GM18867 (cell line): ENCODE measurements at regions not wholly inside any gene's neighbourhood (a gene's known extent, or its start where the extent isn't known, plus 50 kb on each side); places are given as distances from the start of the nearest gene placed in this dataset.
"Not testable (repeated sequence)": the region's sequence is repeated elsewhere in the genome, so short reads cannot be mapped to it uniquely, and the experiment has no call there.

Source experiments
- ATAC-seq: cut with Tn5 transposase; IDR thresholded peaks from one replicate; pipeline ENCODE4 v1.9.1; 2021; ENCODE audit warnings: mild to moderate bottlenecking, moderate library complexity; ENCODE audit not compliant: unreplicated experiment

DNA sequence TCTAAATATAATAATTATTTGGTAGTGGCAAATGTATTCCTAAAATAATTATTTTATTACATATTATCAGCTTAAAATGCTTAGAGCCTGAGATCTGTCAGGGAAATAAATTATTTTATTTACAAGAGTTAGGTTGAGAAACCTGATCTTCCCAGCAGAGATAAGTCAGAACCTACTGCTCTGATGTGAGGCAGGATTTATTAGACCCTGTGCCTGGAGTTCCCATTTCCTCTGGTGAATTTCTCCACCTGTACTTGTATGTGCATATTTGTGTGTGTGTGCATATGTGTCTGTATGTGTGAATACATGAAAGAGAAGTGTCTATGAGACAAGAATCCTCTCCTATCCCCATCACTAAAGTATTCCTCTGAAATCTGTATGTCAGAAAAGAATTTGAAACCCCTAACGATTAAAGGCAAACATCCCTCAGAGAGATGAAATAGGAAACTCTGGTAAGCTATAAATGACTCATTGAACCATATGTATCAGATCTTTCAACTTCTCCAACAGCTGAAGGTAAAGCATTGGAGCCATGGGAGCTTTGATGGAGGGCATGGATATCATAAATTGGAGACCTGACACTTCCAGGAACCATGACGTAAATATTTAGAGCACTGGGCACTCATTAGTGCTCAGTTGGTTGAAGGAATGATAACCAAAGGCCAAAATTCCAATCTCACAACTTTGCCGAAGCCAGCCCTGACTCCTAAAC lies 190.9 kb downstream of the XPNPEP1 start:
- ATAC-seq: no peak

DNA sequence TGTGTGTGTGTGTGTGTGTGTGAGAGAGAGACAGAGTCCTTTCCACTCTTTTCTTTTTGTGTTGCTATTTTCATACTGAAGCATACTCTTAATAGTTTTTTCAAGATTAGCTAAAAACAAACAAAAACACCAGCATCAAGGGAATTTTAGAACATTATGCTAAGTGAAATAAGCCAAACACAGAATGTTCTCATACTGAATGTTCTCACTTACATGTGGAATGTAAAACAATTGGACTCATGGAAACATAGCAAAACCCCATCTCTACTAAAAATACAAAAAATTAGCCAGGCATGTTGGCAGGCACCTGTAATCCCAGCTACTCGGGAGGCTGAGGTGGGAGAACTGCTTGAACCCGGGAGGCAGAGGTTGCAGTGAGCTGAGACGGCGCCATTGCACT lies 193.4 kb downstream of the XPNPEP1 start:
- ATAC-seq: not testable (repeated sequence)

DNA sequence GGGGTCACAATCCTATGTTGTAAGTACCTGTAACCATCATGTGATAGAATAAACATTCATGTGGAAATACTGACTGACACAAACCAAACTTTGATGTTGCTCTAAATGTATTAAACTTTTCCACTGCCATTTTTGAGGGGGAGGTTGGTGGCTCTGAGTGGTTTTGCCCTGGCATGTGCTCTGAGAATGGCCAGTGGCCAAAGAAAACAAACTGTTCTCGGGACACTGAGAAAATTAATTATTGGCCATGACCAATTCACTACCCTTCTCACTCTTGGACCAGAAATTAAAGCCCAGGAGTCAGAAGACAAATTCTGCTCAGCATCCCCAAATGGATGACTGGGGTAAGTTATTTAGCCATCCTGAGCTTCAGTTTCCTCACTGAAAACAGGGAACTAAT lies 195.9 kb downstream of the XPNPEP1 start:
- ATAC-seq: no peak

DNA sequence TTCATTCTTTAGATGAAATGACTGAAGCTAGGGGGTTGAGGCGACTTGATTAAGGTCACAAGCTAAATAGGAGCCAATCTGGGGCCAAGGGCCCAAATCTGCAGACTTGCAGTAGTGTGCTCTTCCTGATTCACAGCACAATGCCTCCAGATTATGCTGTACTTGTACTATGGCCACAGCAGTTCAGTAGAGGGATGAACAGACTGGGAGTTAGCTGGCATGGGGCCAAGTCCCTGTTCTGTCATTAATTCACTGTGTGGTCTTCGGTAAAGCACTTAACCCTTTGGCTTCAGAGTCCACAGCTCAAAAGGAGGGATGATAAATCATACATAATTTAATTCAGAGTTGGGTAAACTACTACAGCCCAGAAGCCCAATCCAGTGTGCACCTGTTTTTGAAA lies 196.8 kb downstream of the XPNPEP1 start:
- ATAC-seq: no peak

DNA sequence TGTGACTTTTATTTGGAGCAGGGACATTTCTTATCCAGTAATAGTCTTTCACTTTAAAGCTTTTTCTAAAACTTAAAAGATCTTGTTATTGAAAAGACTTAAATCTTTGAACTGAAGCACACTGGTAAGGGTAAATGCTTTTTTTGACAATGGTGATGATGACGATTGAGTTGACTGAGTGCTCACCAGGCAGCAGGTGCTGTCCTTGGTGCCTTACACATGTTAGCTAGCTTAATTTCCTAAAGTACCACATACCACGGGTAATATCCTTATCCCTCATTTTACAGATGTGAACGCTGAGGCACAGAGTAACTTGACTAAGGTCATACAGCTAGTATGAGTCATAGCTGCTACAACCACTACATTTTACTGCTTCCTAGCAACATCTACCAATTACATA lies 200.0 kb downstream of the XPNPEP1 start:
- no peak for ATAC-seq

DNA sequence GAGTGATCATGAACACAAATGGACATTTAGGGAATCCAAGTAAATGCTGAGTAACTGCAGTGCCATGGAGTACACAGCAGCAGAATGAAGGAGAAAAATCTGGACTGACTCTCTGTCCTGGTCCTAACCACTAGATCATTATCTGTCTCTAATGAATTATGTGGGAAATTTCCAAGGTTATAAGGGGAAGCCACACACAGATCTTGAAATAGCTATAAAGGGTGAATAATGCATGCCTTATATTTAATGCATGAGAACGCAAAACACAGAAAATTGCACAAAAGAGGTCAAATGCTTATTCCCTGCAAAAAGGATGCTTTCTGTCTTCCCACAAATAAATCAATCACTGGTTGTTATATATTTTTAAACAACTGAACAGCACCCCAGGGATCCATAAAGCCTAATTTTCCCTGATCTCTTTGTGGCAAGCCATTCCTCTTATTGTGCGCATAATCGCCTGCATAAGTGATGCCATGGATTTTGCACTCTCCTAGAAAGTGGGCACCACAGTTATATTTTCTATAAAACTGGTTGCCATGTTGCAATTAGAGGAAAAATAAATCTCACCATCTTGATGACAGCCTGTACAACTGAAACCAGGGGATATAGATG lies 201.8 kb downstream of the XPNPEP1 start:
- ATAC-seq: no peak

DNA sequence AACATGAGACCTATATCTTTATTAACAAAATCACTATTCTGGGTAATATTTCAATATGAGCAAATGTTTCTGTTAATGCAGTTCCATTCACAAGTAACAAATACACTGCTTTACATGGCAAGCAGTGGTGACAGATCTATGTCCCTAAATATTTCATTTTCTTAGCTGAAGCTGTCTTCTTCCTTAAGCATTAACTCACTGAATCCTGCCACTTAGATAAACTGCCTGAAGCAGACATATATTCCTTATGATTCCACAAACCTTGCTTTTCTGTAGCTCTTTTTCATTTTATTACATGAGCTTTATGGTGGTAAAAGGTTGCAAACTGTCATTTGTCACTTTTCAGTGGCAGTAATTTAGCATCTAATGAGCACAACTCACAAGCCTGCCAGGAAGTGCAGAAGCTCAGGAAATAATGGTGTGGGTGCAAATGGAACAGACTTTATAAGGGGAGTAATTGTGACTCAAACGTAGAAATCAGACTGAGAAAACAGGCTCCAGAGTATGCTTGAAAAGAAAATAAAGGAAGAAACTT lies 217.2 kb downstream of the XPNPEP1 start:
- no peak for ATAC-seq

DNA sequence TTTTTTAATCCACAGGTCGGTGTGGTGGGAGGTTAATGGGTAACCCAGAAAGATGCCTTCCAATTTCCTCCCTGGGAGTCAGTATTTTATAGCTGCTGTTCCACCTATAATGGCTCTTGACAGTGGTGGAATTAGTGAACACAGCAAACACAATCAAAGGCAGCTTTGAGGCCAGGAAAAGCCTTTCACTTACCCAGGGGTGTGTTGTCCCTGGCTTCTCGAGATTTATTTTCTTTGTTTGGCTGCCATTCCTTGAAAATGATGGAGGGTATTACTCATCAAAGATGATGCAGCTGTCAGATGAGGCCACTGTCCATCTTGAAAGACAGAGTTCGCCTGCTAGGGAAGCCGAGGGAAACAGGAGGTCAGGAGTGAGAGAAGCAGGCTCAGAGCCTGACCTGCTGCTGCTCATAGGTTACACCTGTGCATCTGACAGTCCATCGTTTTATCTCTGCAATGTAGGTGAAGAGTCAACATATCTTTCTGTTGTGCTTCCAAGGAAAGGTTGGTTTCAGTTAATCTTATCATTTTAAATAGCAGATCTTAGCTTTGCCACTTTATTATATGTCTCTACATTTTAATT lies 221.6 kb downstream of the XPNPEP1 start:
- ATAC-seq: no peak

DNA sequence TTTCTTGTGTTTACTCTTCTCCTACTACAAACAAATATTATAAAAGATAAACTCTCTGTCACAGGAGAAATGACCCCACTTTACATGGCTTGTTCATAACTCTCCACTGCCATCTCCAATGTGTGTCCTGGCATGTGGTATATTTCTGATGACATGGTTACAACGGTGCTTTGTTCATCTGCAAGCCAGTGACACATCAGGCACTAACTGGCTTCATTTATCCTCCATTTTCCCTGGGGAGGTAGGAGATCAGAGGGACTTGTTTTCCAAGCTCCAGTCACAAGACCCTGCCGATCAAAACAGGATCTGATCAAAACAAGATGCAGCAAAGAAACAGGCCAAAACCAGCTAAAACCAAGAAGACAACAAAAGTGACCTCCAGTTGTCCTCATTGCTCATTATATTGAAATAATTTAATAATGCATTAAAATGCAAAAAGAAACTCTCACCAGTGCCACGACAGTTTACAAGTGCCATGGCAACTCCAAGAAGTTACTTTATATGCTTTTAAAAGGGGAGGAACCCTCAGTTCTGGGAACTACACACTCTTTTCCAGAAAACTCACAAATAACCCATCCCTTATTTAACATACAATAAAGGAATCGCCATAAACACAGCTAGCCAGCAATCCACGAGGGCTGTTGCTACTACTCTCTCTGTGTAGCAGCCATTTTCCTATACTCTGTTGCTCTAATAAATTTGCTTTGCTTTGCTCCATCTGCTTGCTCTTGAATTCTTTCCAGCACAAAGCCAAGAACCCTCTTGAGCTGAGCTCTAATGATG lies 224.2 kb downstream of the XPNPEP1 start:
- no peak for ATAC-seq

DNA sequence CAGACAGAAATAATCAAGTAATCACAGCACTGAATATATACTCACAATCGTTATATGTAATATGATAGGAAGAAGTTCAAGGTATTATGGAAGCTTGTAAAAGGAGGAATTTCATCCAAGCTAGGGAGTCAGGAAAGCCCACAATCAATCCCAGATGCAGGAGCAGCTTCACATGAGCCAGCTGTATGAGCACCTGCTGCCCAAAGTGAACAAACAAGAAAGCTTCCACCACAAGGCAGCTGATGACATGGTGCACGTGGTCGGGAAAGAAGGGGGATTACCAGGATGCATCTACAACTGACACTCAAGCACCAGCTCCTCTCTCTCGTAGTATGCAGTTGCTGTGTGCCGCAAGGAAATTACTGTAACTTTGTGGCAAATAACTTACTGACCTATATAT lies 225.2 kb downstream of the XPNPEP1 start:
- ATAC-seq: no peak

DNA sequence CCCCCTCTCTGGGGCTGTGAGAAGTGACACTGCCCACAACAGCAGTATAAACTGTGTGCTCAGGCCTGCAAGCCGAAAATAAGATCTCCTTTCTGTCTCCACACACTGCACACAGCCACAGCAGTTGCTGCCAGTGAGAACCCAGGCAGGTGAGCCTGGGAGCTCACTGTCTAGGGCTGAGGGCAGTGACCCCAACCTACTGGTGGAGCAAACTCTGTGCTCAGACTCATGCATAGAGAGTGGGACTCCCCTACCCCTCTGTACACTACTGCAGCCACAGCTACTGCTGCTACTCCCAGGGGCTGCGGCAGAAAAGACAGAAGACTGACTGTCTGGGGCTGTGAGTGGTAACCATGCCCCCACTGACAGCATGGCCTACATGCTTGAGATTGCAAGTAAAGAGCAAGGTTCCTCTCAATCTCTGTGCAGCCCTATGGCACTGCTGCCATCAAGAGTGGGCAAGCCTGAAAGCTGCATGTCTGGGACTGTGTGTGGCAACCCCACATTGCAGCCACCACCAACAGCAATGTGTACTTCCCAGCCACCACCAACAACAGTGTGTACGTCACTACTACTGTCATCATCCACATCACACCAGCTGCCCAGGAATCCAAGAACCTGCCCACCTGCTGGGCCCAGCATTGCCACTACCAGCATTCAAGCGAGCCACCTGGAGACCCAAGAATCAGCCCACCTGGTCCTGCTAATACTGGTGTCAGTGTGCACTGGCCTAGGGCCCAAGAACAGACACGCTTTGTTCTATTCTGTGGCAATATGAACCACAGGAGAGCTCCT lies 226.1 kb downstream of the XPNPEP1 start:
- no peak for ATAC-seq

DNA sequence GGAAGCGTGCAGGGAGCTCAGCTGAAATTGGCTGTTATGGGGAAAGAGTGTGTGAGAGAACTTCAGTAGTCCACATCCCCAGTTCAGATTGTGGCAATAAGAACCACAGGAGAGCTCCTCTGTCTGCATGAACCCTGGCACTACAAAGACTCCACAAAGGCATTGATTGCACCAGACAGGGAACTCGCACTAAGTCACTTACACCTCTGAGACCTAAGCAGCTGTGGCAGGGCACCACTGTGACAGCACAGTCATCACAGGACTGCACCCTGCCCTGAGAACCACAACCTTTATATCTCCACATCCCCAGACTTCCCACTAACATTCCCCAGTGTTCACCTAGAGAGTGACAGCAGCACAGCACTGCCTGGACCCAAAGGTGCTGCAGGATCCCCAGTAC lies 226.8 kb downstream of the XPNPEP1 start:
- no peak for ATAC-seq

DNA sequence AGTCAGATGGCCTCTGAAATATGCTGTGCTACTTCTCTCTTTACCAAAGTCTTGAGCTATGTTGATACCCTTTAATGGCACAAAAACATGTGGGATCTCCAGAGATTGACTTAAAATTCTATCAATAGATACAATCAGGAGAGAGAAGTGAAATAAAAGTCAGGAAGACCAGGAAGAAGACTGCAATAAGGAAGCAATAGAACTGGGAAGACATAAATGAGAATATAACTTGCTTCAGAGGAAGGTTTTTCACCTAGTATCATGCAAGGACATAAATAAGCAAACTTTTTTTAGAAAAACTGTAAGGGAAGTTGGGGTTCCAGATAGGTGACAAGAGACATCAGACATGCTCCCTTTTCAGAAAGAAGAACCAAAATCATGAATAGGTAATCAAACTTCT lies 227.3 kb downstream of the XPNPEP1 start:
- ATAC-seq: no peak

DNA sequence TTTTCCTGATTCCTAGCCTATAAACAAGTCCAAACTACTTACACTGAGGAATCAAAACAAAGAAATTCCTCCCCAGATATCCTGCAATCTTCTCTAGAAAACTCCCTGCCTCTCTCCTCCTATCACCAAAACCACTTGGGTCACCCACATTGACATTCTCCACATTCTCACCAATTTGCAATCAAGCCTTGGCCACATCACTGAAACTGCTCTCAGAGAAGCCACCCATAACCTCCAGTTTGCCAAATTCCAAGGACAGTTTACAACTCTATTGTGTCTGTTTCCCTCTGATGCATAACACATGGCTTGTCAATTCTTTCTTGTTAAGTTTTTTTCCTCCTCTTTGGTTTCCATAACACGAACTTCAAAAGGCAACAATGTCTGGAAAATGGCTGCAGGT lies 233.5 kb downstream of the XPNPEP1 start:
- ATAC-seq: no peak

DNA sequence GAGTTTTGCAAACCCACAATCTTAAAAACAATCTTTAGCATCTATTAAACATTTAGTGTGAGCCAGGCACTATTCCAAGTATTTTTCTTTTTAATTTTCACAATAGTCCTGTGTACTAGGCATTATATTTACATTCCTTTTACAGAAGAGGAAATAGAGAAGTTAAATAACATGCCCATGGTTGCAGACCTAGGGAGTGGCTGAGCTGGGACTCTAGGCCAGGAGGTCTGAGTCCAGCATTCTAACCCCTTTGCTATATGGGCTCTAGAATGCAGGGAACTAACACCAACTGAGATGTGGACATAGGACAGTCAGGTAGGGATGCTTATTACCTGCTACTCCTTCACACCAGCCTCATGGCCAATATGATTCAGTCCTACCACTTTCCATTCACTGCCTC lies 243.8 kb downstream of the XPNPEP1 start:
- no peak for ATAC-seq

DNA sequence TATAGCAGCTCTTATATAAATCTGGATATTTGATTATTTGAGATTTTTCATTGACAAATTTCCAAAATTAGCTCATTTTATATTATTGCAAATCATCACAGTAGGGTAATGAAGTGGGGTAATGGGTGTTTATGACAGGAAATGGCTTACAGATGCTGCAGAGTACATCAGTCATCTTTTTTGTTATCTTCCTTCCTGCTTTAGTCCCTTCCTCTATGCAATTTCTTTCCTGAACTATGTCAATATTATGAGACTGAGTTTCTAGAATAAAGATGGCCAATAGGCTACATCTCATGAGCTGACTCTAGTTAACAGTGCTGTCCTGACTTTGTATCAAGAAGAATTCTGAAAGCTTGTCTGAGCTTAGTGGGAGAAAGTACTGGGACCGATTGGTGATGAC lies 244.5 kb downstream of the XPNPEP1 start:
- ATAC-seq: no peak

DNA sequence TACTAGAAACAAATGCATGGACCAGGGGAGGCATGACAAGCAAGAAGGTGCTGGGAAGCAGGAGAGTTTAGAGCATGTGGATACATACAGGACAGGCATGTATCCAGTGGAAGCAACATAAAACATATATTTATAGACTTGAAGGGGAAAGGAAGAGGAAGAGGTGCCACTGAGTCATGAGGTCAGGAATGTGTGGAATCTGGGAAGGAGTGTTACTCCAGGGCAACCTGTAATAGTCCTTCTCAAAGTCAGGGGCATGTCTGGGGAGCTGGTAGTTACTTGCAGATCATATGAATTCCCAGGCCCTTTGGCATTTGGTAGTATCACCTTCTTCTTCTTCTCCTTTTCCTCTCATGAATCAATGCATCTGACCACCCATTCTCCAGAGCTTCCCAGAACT lies 246.6 kb downstream of the XPNPEP1 start:
- no peak for ATAC-seq

DNA sequence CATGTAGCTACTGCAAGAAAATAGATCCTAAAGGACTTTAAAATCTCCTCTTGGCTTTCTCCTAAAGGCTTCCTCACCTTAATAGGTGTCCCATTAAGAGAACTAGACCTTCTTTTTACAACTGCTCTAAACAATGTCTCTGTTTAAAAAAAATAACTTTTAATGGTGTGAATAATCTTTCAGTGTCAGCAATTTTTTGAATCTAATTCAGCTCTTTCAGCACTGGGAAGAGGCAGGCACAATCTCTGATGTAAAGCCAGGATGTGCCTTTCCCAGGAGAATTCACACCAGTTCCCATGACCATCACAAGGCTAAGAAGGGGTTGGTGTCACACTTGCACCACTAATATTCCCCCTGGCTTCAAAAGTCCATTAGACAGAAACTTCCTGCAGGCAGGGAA lies 254.6 kb downstream of the XPNPEP1 start:
- no peak for ATAC-seq

DNA sequence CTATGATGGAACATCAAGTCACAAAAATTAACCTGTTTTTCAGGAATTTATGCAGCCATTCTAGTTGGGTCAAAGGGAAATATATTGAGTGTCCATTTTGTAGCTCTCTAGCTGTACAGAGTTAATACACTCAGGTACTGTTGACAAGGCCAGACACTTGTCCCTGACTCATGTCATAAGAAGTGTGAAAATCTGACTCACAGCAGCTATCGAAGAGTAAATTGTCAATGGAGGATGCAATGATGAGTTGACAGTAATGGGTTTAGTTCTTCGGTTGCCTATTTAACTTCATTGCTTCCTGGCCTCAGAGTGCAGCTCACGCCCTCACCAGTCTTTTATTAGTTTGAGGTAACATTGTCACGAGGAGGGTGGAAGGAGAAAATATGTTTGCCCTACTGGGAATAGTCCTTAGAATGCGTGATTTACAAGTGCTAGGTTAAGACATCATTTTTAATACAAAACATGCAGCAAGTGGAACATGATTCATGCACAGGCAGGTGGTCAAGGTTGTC lies 255.1 kb downstream of the XPNPEP1 start:
- no peak for ATAC-seq

DNA sequence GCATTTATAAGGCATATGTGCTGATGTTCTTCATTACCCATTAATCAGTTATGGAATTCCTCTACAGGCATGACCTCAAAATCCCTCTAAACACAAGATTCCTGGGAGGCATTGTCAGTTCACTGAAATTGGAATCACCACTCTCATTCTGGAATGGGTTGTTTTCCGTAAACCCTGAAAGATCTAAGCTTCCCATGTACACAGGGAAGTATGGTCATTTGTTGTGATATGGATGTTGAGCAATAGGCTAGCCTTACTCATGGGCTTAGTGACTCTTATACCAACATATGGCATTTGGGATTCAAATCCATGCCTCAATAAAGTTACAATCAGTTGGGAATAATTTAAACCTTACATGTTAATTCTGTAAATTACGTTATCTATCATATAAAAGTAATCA lies 258.0 kb downstream of the XPNPEP1 start:
- ATAC-seq: no peak

DNA sequence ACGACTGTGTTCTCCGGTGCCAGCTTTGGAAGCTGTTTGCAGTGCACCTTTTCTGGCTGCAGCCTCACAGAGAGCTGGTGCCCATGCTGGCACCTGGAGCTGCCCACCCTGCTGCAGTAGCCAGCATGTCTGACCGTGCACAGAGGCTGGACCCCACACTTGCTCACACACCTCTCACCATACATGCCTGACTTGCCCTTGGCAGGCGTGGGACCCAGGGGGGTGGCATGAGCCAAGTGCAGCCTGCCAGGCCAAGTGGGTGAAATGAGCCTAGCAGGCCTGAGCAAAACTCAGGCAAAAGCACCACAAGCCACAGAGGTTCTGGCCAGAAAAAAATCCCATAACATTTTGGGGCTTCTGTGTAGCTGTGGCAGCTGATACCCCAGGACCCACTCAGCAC lies 258.8 kb downstream of the XPNPEP1 start:
- ATAC-seq: no peak
